HG02759 (cell line): ENCODE measurements at regions not wholly inside any gene's neighbourhood (a gene's known extent, or its start where the extent isn't known, plus 50 kb on each side); places are given as distances from the start of the nearest gene placed in this dataset.
A peak's percentile ranks its signal among the peaks of the same experiment; 100 is the strongest.

Experiments
- ATAC-seq: cut with Tn5 transposase; IDR thresholded peaks from one replicate; pipeline ENCODE4 v1.9.1; 2021; ENCODE audit warnings: mild to moderate bottlenecking, moderate library complexity; ENCODE audit not compliant: unreplicated experiment

DNA sequence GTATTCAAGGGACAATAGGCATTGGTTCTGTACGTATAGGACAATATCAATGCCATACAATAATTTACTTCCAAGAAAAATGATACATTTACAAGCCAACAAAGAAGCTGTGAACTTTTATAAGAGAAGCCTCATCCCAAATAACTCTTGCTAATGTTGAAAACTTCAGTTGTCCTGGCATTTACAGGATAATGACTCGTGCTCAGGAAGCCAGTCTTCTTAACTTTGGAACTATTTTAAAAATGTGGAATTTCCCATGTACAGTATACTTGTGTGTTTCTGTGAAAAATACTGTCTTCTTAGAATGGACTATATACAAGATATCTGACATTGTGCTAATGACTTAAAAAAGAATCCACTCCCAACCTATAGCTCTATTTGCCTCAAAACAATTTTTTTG, 1479.3 kb upstream of the CDH9 start:
- no peak for ATAC-seq

DNA sequence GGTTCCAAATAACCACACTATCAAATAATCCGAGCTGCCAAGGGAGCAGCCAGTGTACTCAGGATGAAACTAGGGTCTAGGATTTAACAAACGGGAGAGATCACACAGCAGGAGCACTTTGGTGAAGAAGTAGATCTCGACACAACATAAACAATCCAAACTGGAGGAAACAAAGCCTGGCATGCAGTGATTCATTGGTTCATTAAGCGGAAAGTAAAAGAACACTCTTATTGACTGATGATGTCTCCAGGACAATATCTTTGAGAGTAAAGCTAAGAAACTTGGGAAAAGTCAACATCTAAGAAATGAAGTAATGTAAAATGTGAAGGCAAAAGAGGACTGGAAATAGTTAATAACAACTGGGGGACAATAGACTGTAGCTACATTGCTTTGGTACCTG, 1478.3 kb upstream of the CDH9 start:
- ATAC-seq: no peak

DNA sequence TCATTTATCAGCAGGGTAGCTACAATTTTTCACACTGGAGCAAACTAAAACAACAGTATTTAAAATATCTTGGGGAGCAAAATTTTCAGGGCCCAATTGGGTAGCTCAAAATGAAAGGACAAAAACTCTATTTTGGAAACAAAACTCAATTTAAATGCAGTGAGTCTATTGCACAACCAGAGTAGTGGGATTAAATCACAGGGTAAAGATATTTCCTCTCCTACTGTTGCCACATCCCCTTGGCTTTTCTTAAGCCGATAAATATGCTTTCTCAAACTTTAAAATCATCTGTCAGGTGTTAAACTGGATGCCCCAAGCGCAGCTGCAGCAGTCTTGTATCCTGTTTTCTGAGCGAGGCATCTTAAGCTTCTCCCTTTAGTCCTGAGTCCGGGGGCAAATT, 1474.3 kb upstream of the CDH9 start:
- ATAC-seq: no peak

DNA sequence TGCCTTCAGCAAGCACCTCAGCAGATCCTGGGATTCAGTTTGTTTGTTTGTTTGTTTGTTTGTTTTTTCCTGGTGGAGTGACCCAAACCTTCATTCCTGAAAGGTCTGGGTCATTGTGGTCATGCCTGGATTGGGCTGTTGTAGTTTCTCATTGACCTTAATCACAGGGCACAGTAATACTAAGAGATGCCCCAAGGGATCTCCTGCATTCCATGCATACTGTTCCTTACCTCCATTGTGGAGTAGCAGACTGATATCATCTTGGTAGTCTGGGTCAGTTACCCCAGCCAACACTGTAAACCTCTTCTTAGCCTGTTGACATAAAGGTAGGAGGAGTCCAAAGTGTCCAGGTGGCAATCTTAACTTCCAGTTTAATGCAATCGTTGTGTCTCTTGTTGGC, 1466.7 kb upstream of the CDH9 start:
- no peak for ATAC-seq

DNA sequence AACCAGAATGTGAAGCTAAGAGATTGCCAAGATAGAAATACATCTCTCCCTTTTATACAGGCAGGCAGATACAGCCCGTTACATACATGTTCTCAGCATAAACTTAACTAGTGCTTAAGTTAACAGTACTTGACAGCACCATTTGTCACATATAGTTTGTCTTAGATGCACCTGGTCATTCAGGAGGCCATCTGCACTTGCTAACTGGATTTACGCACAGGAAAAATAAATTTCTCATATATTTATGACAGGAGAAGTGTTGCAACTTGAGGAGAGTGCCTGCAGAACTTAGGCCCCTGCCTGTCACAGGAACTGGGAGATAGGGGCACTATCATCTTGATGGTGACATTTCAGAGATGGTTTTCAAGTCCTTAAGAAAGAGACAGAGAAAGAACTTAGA, 1462.1 kb upstream of the CDH9 start:
- ATAC-seq: no peak

DNA sequence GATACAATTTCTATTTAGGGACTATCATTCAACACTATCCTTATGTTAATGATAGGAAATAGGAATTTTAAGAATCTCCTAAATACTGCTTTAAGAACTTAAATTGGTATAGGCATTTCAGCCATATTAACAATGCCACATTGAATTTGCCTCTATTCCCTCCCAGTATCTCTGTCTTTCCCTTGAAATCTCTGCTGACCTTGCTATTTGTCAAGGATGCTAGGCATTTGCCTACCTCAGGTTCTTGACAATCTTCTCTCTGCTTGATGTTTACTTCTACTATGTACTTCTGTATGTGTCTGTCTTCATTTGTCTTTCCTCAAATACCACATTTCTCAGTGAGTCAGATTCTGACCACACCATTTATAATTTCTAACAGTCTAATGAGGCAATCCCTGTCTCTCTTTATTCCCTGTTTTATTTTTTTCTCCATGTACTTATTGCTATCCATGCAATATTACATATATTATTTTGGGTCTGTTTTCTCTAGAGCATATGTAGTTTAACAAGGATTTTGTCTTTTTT, 1461.4 kb upstream of the CDH9 start:
- no peak for ATAC-seq

DNA sequence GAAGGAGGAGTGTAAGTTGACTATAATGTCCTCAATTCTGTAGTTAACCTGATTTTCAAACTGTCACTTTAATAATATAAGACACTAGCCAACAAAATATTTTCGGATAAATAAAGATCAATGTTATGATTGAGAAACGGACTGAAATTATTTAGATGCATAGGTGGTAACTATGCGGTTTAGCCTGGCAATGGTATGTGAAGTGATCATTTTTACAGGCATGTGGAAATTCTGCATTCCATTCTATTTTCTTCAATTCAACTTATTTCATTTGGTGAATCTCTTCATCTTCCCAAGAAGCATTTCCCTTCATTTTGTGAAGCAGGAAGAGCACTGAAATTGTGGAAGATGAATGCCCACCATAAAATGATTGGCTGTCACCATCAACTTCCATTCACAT, 1457.5 kb upstream of the CDH9 start:
- no peak for ATAC-seq

DNA sequence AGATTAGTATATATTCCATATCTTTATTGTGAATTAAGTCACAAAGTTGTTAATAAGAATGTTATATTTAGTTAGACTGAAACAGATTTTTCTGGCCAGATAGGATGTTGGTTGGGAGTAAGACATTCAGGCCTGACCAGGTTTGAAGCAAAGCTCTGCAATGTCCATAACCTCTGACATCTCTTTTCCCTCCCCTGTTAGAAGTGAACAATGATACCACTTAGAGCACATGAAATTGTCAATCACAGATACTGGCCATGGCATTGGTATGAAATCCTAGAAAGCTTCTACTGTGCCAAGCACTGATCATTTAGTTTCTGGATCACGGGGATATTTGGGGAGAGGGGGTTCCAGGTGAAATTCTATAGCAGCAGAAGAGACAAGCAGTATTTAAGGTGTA, 1455.1 kb upstream of the CDH9 start:
- ATAC-seq: no peak

DNA sequence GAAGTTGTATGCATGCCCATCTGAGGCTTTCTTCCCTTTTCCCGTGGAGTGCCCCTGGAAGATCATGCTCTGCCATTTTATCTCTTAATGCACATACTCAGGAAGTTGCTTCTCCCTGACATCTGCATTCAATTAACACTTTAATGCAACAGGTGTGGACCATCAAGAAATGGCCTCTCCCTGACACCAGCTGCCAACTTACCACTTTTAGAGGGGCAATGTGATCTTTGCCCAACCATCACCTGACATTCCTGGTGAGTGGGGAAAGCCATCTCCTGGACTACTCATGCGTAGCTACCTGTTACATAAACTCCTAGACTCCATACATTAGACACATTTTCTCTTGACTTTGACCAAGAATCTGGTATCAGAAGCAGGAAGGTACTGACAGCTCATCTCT, 1450.4 kb upstream of the CDH9 start:
- ATAC-seq: no peak

DNA sequence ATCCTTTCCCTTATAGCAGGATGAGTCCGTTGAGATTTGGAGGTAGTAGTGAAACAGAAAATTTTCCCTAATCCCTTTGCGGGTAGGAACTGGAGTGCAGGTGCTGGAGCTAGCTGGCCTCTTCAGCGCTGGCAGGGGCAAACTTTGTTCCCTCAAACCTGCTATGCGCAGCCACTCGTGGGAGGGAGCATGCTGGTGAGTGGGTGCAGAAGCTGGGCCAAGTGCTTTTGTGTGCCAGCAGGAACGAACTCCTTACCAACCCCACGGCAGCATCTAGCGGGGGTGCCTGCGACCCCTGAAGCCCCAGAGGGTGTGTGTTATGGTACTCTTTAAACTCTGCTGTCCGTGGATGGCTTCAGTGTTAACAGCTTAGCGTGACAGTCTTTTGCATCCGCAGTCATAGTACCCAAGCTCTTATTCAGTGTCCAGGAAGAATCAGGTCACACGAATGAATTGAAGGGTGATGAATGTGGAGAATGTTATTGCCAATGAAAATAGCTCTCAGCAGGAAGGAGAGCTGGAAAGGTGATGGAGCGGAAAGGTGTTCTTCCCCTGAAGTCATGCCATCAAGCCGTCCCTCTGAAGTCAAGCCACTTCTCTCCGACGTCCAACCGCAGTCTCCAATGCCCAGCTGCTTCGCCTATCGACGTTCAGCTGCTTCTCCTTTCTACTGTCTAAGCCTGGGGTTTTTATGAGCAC, 1445.1 kb upstream of the CDH9 start:
- ATAC-seq: no peak

DNA sequence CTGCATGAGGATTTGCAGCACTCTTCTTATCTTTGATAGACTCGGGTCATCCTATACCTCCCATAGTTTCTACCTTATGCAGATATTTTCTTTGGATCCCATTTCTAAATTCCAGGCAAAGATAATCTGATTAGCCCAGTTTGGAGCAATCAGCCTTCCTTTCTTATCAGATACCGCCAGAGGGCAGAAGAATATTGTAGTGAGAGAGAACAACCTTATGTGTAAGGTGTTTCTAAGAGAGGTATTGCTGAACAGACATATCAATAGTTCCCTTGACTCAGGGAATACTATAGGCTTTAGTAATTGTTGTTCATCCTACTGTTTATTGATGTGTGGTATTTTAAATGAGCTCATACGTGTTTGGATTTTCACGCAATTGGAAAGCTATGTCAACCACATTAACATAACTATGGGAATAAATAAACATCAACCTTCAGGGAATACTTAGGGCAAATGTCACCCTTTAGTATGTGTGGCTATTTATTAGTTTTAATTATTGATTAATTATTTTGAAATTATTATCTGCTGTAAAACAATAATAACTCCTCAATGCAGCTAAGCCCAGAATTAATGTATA, 1435.2 kb upstream of the CDH9 start:
- no peak for ATAC-seq

DNA sequence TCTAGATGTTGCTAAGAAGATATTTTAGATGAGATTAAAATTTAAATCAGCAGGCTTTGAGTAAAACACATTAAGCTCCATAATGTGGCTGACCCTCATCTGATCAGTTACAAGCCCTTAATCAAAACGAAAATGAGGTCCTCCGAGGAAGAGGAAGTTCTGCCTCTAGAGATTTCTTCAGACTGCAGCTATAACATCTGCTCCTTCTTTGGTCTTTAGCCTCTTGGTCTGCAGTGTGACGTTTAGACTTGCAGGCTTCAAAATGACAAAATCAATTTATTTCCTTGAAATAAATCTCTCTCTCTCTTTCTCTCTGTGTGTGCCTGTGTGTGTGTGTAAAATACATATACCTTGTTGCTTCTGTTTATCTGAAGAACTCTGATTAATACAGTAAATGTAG, 1429.8 kb upstream of the CDH9 start:
- peak; percentile 75 for ATAC-seq

DNA sequence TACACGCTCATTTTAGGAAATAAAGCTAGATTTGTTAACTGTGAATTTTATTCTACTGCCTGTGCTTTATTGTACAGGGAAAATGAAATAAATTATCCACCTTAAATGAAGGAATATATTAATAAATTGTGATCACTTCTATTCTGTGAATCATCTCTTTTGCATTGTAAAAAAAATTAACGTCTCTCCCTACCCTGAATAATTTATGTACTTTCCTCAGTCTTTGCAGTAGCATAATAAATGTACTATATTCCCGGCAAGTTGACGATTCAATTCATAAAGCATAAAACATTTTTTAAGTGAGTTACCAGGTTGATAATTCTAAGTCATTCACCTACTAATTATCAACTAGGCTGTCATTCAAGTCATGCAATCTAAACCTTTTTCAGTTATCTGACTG, 1425.3 kb upstream of the CDH9 start:
- no peak for ATAC-seq

DNA sequence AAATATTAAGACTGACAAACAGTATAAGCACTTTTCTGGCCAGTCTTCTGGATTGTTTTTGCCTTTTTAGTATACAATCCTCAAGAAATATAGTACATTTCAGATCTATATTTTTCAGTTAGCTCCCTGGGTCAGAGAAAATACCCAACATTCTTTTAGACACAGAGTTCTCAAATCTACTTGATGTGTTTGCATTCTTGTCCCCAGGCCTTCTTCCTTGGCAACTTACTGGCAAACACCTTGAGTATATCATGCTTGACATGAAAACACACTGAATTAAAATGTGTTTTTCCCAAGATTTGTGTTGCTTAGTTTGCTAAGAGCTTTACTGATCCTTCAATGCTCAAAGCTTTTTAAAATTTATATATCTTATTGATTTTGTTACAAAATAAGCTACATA, 1413.1 kb upstream of the CDH9 start:
- no peak for ATAC-seq

DNA sequence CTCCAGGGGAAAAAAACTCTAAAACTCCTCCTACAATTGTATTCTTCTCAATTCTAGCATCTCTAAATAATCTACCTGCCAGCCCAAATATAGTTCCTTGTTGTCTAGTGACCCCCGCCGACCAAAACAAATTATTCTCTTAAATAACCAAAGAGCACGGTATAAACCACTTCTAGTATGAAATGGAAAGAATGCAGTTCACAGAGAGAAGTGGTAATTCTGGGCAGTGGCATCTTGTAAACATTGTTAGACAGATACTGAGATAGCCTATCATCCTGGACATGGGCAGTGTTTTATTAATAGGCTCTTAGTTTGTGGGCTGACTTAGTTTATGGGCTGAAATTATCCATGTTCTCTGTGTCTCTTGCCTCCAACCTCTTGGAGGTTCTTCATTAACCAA, 1412.6 kb upstream of the CDH9 start:
- ATAC-seq: no peak

DNA sequence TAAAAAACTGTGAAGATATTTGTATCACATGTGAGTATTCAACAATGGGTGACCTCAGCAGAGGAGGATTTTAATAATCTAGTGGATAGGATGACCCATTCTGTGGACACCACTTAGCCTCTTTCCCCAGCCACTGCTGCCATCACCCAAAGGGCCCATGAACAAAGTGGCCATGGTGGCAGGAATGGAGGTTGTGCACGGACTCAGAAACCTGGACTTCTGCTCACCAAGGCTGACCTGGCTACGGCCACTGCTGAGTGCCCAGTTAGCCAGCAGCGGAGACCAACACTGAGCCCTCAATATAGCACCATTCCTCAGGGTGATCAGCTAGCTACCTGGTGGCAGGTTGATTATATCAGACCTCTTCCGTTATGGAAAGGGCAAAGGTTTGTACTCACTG, 1410.4 kb upstream of the CDH9 start:
- no peak for ATAC-seq

DNA sequence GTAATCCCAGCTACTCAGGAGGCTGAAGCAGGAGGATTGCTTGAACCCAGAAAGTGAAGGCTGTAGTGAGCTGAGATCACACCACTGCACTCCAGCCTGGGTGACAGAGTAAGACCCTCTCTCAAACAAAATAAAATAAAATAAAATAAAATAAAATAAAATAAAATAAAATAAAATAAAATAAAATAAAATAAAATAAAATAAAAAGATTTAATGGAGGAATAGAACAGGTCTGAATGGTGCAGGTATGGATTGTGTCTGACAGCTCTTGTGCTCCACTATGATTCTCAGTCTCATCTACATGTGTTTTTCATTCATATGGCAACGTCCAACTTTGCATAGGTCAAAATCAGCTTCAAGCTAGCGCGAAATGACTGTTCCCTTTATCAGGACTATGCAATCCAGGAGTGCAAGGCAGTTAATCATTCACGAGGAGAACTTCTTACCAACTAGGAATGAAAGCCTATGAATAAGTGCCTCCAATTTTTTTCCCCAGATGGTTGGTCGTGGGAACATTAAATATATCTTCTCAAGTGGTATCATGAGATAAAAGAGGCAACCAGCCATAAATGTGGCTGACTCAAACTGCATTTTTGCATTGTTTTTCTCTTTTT, 1392.3 kb upstream of the CDH9 start:
- ATAC-seq: no peak

DNA sequence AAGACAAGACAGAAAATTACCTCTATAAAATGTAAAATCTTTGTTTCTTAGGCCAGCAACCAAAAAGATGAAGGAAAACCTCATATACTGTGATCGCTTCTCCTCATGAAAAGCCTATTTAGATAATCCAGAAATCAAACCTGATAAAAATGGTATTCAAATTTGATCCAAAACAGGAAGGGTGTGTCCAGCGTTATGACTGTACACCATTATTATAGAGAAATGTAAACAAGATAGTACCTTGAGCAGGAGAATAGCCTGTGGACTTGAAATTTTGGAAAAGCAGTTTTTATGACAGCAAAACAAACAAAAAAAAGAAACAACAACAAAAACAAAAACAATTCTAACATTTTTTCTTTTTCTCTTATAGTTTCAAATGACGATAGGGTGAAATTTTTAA, 1382.8 kb upstream of the CDH9 start:
- no peak for ATAC-seq

DNA sequence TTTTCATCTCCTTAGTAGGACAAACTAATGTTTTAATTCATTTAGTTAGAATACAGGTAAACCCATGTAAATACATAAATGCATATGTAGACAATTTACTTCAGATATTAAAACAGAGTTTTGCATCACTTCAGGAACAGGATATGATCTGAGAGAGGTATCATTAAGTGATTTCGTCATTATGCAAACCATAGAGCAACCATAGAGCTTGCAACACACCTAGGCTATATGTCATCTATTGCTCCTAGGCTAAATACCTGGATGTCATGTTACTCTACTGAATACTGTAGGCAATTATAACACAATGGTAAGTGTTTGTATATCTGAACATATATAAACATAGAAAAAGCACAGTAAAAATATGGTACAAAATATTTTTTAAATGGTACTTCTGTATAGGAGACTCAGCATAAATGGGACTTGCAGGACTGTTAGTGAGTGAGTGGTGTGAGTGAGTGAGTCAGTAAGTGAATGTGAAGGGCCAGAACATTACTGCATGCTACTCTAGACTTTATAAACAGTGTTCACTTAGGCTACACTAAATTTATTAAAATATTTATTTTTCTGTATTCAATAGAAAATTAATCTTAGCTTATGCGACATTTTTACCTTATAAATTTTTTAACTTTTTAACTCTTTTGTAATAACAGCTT, 1377.5 kb upstream of the CDH9 start:
- no peak for ATAC-seq

DNA sequence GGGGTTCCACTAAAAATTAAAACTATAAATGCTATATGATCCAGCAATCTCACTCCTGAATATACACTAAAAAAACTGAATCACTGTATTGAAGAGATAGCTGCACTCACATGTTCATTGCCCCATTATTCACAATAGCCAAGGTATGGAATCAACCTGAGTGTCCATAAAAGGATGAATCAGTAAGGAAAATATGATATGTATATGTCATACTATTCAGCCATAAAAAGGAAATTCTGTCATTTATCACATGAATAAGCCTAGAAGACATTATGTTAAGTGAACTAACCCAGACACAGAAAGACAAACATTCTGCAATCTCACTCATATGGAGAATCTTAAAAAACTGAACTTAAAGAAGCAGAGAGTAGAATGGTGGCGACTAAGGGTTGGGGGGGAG, 1376.2 kb upstream of the CDH9 start:
- no peak for ATAC-seq

DNA sequence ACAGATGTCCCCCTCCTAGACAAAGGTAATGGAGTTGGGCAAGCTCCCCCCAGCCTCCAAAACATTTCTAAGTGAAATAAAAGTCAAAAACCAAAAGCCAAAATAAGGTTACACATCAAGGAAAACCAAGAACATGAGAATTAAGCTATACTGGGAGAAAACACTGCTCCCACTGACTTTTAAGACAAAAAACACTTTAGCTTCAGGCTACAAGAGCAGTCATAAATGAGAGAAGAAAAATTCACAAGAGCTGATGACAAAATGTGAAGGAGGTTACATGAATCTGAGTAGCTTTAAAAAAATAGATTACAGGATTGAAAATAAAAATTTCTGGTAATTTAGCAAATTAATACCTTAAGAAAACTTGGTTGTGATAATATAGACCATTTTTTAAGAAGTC, 1370.3 kb upstream of the CDH9 start:
- ATAC-seq: no peak

DNA sequence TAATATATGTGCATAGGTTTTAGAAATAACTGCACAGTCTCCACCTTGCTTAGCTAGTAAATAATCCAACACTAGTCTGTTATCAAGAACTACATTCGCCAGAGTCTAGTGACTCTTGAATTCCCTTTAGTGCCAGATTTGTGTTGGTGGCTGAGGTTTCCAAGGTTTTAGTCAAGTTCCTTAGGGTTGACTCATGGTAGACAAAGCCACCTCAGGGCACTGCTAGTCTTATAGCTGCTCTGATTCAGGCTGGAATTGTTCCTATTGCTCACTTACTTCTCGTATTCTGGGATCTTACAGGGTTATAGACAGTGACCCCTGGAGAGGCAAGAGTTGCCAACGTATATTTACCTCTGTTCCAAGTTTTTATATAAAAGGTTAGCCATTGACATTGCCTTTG, 1369.8 kb upstream of the CDH9 start:
- no peak for ATAC-seq
